ENCODE measurements at regions not wholly inside any gene's neighbourhood (a gene's known extent, or its start where the extent isn't known, plus 50 kb on each side); places are given as distances from the start of the nearest gene placed in this dataset.

GRCh38 chr7:136588216-136588615 lies 280.2 kb upstream of the CHRM2 start:
- no peak overlapping the region for H3K27ac ChIP-seq (ENCODE audit: low read depth, low read length)
- H2BK15ac ChIP-seq (ENCODE audit: low read length) = no peak overlapping the region
- CTCF ChIA-PET (ENCODE audit: partially characterized antibody) = interaction anchor here (1.2 kb wide), 1 partner anchor 20 kb away, joined by 3 read pairs; no protein-coding TSS in a partner anchor
- H2BK5ac ChIP-seq (ENCODE audit: low read depth, low read length) = no peak overlapping the region
- no peak overlapping the region for H3K4ac ChIP-seq (replicated peaks; ENCODE audit: insufficient read length, low read depth, low read length)
- H3K79me1 ChIP-seq (ENCODE audit: low read depth, low read length) = no peaks in the 10 kb centered on the region
- no peak overlapping the region for H2AFZ ChIP-seq (ENCODE audit: low read length)
- H2BK12ac ChIP-seq (ENCODE audit: low read depth, low read length) = no peak overlapping the region
- H3K79me2 ChIP-seq (ENCODE audit: control insufficient read depth in 1 of 2, insufficient read depth in 2 of 2, low read length in 2 of 2) = no peaks in the 10 kb centered on the region
- no peak overlapping the region for H4K91ac ChIP-seq (replicated peaks; ENCODE audit: insufficient read length, low read length)
- H4K5ac ChIP-seq (ENCODE audit: insufficient read length, low read depth, low read length) = no peak overlapping the region
- FAIRE-seq = no peak
- DNase-seq (ENCODE audit: low read depth in 1 of 2, low spot score in 2 of 2) = no peak
- no peak overlapping the region for H3K56ac ChIP-seq (replicated peaks; ENCODE audit: insufficient read length, low read depth, low read length)
- no peaks in the 10 kb centered on the region for H4K20me1 ChIP-seq (replicated peaks in 1 of 2; ENCODE audit: control insufficient read depth in 1 of 2, insufficient read depth in 2 of 2, low read length in 2 of 2)
- no peak overlapping the region for H3K4me2 ChIP-seq (ENCODE audit: insufficient read depth in 1 of 2, low read depth in 2 of 2, low read length in 2 of 2)
- H3K9ac ChIP-seq (replicated peaks in 1 of 4; ENCODE audit: extremely low read depth in 1 of 4, low read depth in 3 of 4, low read length in 3 of 4) = no peak overlapping the region
- no peaks in the 10 kb centered on the region for H3K36me3 ChIP-seq (ENCODE audit: control insufficient read depth in 2 of 4, insufficient read depth in 4 of 4, low read length in 3 of 4)
- H2AK5ac ChIP-seq (ENCODE audit: low read depth, low read length) = no peak overlapping the region
- WGBS, 2 experiments (ENCODE audit: extremely low coverage in 1 of 2, insufficient coverage in 1 of 2, insufficient read length in 1 of 2, insufficient replicate concordance in 2 of 2, low coverage in 1 of 2, low lambda C conversion rate in 2 of 2, missing lambda C conversion rate in 1 of 2) = 93% methylated on average over 2 of the region's 2 CpGs; no CpG with 5 or more reads in 1 of the 2 experiments
- H3K18ac ChIP-seq (ENCODE audit: extremely low read depth, low read length) = no peak overlapping the region
- H3K9me3 ChIP-seq (ENCODE audit: insufficient read depth in 2 of 2, low read depth in 1 of 2, low read length in 1 of 2) = no peaks in the 10 kb centered on the region
- POLR2A ChIA-PET (ENCODE audit: partially characterized antibody) = no interaction called here
- no peak overlapping the region for H2BK20ac ChIP-seq (ENCODE audit: low read length)
- H3K4me1 ChIP-seq (replicated peaks in 1 of 4; ENCODE audit: control insufficient read depth in 3 of 4, insufficient read depth in 4 of 4, low read length in 3 of 4) = no peaks in the 10 kb centered on the region
- no peak overlapping the region for H3K23ac ChIP-seq (ENCODE audit: insufficient read length)
- H3K14ac ChIP-seq (ENCODE audit: insufficient read length) = no peak overlapping the region
- no peaks in the 10 kb centered on the region for H3K27me3 ChIP-seq (replicated peaks in 1 of 4; ENCODE audit: control insufficient read depth in 3 of 4, extremely low read depth in 1 of 4, insufficient read depth in 3 of 4, low read length in 3 of 4)
- no peak overlapping the region for H2BK120ac ChIP-seq (replicated peaks; ENCODE audit: low read depth, low read length)
- H3K23me2 ChIP-seq (ENCODE audit: low read depth, low read length) = no peaks in the 10 kb centered on the region
- H3K4me3 ChIP-seq (ENCODE audit: extremely low read depth in 1 of 4, insufficient read depth in 2 of 4, low read depth in 3 of 4, low read length in 4 of 4) = no peak overlapping the region
- H4K8ac ChIP-seq (ENCODE audit: extremely low read depth, insufficient read depth, low read length) = no peak overlapping the region
- TF ChIP-seq CTCF (IDR thresholded peaks at IDR 0.05; ENCODE audit: control extremely low read depth in 1 of 3, insufficient read depth in 1 of 3, low read depth in 1 of 3, low read length in 3 of 3) = no peak
- no peak for TF ChIP-seq TAF1 (IDR thresholded peaks at IDR 0.05; ENCODE audit: low read depth, low read length)
- TF ChIP-seq ATF2 (IDR thresholded peaks at IDR 0.05; ENCODE audit: low read length) = no peak
- TF ChIP-seq BRCA1 (IDR thresholded peaks at IDR 0.05; ENCODE audit: low read depth, low read length) = no peak
- TF ChIP-seq RAD21 (IDR thresholded peaks at IDR 0.05 in 1 of 2, conservative IDR thresholded peaks at IDR 0.05 in 1 of 2; ENCODE audit: low read depth in 2 of 2, low read length in 2 of 2) = no peak
- no peak for TF ChIP-seq EZH2 (IDR thresholded peaks at IDR 0.05; ENCODE audit: low read depth, low read length, severe bottlenecking)
- no peak for TF ChIP-seq ZNF274 (IDR thresholded peaks at IDR 0.05; ENCODE audit: borderline replicate concordance, extremely low read depth, low read length)
- TF ChIP-seq CBX8 (IDR thresholded peaks at IDR 0.05; ENCODE audit: borderline replicate concordance, low read depth, low read length) = no peak
- TF ChIP-seq CHD2 (IDR thresholded peaks at IDR 0.05; ENCODE audit: low read length) = no peak
- no peak for TF ChIP-seq SP2 (IDR thresholded peaks at IDR 0.05; ENCODE audit: low read length)
- TF ChIP-seq TBP (IDR thresholded peaks at IDR 0.05; ENCODE audit: low read depth, low read length) = no peak
